ENCODE measurements at regions not wholly inside any gene's neighbourhood (a gene's known extent, or its start where the extent isn't known, plus 50 kb on each side); places are given as distances from the start of the nearest gene placed in this dataset.

- no peaks in the 10 kb centered on the region for H3K4me1 ChIP-seq (ENCODE audit: control insufficient read depth, insufficient read depth, low read length, poor library complexity, severe bottlenecking)
These were observed 467.2 kb downstream of the TCERG1L start for GRCh38 chr10:130844310-130844709.

DNA sequence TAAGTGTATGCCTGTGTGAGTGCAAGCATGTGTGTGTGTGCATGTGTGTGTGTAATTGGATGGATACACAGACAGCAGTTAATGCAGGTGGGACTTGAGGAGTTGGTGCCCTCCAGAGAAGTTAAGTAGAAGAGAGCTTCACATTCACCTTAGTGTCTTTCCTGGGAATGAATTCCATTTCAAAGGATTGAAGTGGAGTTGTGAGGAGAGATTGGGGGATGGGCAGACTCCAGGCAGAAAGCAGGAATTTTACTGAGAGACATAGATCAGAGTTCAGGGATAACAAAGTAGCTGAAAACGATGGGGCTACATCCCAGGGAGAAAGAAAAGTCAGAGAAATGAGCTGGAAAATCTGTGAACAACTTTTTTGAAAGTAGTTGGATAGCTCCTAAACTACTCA, 464.4 kb downstream of the TCERG1L start:
- Histone ChIP-seq H3K36me3 (ENCODE audit: control insufficient read depth, insufficient read depth, low read length) (no peaks in the 10 kb centered on the region), H3K27ac (ENCODE audit: insufficient read depth, low read length, poor library complexity, severe bottlenecking) (no peak overlapping the region), H3K4me3 (ENCODE audit: insufficient read depth, low read depth, low read length, poor library complexity, severe bottlenecking) (no peak overlapping the region), H3K4me1 (ENCODE audit: control insufficient read depth, insufficient read depth, low read length, poor library complexity, severe bottlenecking) (no peaks in the 10 kb centered on the region), H3K9me3 (ENCODE audit: control insufficient read depth, low read length) (no peaks in the 10 kb centered on the region), H3K27me3 (replicated peaks; ENCODE audit: control insufficient read depth, insufficient read depth, low read length, poor library complexity, severe bottlenecking) (no peaks in the 10 kb centered on the region)
- no peak for DNase-seq

More at GRCh38 chr10:130844310-130844709, 467.2 kb downstream of the TCERG1L start:
- Histone ChIP-seq H3K4me3 (ENCODE audit: insufficient read depth, low read depth, low read length, poor library complexity, severe bottlenecking) (no peak overlapping the region), H3K9me3 (ENCODE audit: control insufficient read depth, low read length) (no peaks in the 10 kb centered on the region), H3K36me3 (ENCODE audit: control insufficient read depth, insufficient read depth, low read length) (no peaks in the 10 kb centered on the region), H3K27ac (ENCODE audit: insufficient read depth, low read length, poor library complexity, severe bottlenecking) (no peak overlapping the region), H3K27me3 (replicated peaks; ENCODE audit: control insufficient read depth, insufficient read depth, low read length, poor library complexity, severe bottlenecking) (no peaks in the 10 kb centered on the region)
- no peak for DNase-seq

DNA sequence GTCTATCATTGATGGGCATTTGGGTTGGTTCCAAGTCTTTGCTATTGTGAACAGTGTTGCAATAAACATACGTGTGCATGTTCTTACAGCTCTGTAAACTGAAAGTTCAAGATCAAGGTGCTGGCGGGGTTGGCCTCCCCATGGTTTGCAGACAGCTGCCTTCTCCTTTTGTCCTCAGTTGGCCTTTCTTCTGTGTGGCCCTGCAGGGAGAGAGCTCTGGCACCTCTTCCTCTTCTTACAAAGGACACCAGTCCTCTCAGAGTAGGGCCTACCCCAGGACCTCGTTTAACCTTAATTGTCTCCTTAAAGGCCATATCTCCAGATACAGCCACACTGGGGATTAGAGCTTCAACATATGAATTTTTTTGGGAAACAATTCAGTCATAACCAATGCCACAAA, 462.7 kb downstream of the TCERG1L start:
- H3K4me1 ChIP-seq (ENCODE audit: control insufficient read depth, insufficient read depth, low read length, poor library complexity, severe bottlenecking): no peaks in the 10 kb centered on the region
- H3K27ac ChIP-seq (ENCODE audit: insufficient read depth, low read length, poor library complexity, severe bottlenecking): no peak overlapping the region
- no peaks in the 10 kb centered on the region for H3K36me3 ChIP-seq (ENCODE audit: control insufficient read depth, insufficient read depth, low read length)
- DNase-seq: no peak
- H3K9me3 ChIP-seq (ENCODE audit: control insufficient read depth, low read length): no peaks in the 10 kb centered on the region
- H3K27me3 ChIP-seq (replicated peaks; ENCODE audit: control insufficient read depth, insufficient read depth, low read length, poor library complexity, severe bottlenecking): no peaks in the 10 kb centered on the region
- H3K4me3 ChIP-seq (ENCODE audit: insufficient read depth, low read depth, low read length, poor library complexity, severe bottlenecking): no peak overlapping the region

DNA sequence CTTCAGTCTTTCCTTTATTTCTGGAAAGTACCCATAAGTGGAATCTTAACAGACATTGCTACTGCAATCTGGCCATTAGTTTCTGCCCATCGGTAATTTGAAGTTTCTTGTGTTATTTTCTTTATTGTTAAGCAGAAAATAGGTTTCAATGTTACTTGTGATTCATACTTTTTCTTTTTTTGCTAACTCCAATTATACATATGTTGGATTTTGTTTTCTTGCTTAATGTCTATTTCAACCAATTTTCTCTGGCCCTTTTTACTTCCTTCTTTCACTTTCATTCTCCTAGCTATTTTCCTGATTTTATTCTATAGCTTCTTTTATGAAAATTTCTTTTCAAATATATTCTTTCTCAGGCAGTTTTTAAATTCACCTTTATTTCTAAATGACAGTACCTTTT, 457.4 kb downstream of the TCERG1L start:
- no peak for DNase-seq
- Histone ChIP-seq H3K36me3 (ENCODE audit: control insufficient read depth, insufficient read depth, low read length) (no peaks in the 10 kb centered on the region), H3K27ac (ENCODE audit: insufficient read depth, low read length, poor library complexity, severe bottlenecking) (no peak overlapping the region), H3K4me1 (ENCODE audit: control insufficient read depth, insufficient read depth, low read length, poor library complexity, severe bottlenecking) (no peaks in the 10 kb centered on the region), H3K4me3 (ENCODE audit: insufficient read depth, low read depth, low read length, poor library complexity, severe bottlenecking) (no peak overlapping the region), H3K27me3 (replicated peaks; ENCODE audit: control insufficient read depth, insufficient read depth, low read length, poor library complexity, severe bottlenecking) (no peaks in the 10 kb centered on the region), H3K9me3 (ENCODE audit: control insufficient read depth, low read length) (no peaks in the 10 kb centered on the region)

DNA sequence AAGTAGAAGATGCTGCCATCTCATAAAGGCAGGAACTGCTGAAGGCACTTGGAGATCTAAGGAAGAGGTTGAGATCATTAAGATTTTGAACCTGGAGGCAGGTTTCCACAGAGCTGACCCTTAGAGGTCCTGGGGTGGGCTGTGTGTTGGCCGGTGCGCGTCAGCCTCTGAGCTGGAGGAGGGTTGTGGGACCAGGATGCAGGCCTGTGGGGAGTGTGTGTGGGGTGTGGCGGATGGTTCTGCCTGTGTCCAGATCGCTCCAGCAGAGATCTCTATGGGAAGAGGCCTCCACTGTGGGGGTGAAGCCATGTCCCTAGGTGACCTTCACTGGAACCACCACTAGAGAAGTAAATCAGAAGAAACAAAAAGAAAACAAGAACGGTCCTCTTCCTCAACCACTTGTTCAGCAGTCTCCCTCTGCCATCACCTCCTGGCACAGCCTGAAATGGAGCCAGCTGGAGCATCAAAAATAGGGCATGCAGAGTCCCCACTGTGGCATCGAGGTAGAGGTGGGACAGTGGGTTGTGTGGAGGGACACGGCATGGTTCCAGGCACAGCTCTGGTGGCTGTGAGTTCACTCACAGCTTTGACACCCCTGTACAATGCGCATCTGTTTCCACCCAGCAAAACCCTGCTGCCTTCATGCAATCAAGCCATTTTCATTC, 453.8 kb downstream of the TCERG1L start:
- no peaks in the 10 kb centered on the region for H3K36me3 ChIP-seq (ENCODE audit: control insufficient read depth, insufficient read depth, low read length)
- no peak for DNase-seq
- H3K4me3 ChIP-seq (ENCODE audit: insufficient read depth, low read depth, low read length, poor library complexity, severe bottlenecking): no peak overlapping the region
- H3K9me3 ChIP-seq (ENCODE audit: control insufficient read depth, low read length): no peaks in the 10 kb centered on the region
- H3K4me1 ChIP-seq (ENCODE audit: control insufficient read depth, insufficient read depth, low read length, poor library complexity, severe bottlenecking): no peaks in the 10 kb centered on the region
- no peaks in the 10 kb centered on the region for H3K27me3 ChIP-seq (replicated peaks; ENCODE audit: control insufficient read depth, insufficient read depth, low read length, poor library complexity, severe bottlenecking)
- H3K27ac ChIP-seq (ENCODE audit: insufficient read depth, low read length, poor library complexity, severe bottlenecking): no peak overlapping the region

GRCh38 chr10:130858626-130859025, 452.9 kb downstream of the TCERG1L start:
- H3K4me1 ChIP-seq (ENCODE audit: control insufficient read depth, insufficient read depth, low read length, poor library complexity, severe bottlenecking): no peaks in the 10 kb centered on the region
- H3K36me3 ChIP-seq (ENCODE audit: control insufficient read depth, insufficient read depth, low read length): no peaks in the 10 kb centered on the region
- H3K4me3 ChIP-seq (ENCODE audit: insufficient read depth, low read depth, low read length, poor library complexity, severe bottlenecking): no peak overlapping the region
- H3K9me3 ChIP-seq (ENCODE audit: control insufficient read depth, low read length): no peaks in the 10 kb centered on the region
- H3K27ac ChIP-seq (ENCODE audit: insufficient read depth, low read length, poor library complexity, severe bottlenecking): no peak overlapping the region
- H3K27me3 ChIP-seq (replicated peaks; ENCODE audit: control insufficient read depth, insufficient read depth, low read length, poor library complexity, severe bottlenecking): no peaks in the 10 kb centered on the region
- DNase-seq: no peak

- Histone ChIP-seq H3K9me3 (ENCODE audit: control insufficient read depth, low read length) (no peaks in the 10 kb centered on the region), H3K4me3 (ENCODE audit: insufficient read depth, low read depth, low read length, poor library complexity, severe bottlenecking) (no peak overlapping the region)
- no peak for DNase-seq
These were observed 452.1 kb downstream of the TCERG1L start for GRCh38 chr10:130859427-130859826.

DNA sequence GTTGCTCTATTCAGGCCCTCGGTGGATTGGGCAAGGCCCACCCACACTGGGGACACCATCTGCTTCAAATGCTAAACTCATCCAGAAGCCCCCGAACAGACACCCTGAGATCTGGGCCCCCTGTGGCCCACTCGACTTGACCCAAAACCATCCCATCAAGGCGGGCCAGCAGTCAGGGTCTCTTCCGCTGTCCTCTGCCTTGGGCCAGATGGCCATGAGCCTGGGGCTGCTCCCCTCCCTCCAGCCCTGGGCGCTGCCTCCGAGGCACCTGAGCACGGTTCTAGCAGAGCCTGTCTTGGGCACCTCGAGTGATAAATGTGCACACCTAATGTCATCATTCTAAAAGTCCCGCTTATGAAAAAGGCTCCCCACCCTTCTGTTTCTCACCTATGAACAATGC, 449.4 kb downstream of the TCERG1L start:
- Histone ChIP-seq H3K36me3 (ENCODE audit: control insufficient read depth, insufficient read depth, low read length) (no peaks in the 10 kb centered on the region), H3K27ac (ENCODE audit: insufficient read depth, low read length, poor library complexity, severe bottlenecking) (no peak overlapping the region), H3K9me3 (ENCODE audit: control insufficient read depth, low read length) (no peaks in the 10 kb centered on the region), H3K4me3 (ENCODE audit: insufficient read depth, low read depth, low read length, poor library complexity, severe bottlenecking) (no peak overlapping the region), H3K27me3 (replicated peaks; ENCODE audit: control insufficient read depth, insufficient read depth, low read length, poor library complexity, severe bottlenecking) (no peaks in the 10 kb centered on the region), H3K4me1 (ENCODE audit: control insufficient read depth, insufficient read depth, low read length, poor library complexity, severe bottlenecking) (no peaks in the 10 kb centered on the region)
- DNase-seq: no peak

More at GRCh38 chr10:130859427-130859826, 452.1 kb downstream of the TCERG1L start:
- Histone ChIP-seq H3K27ac (ENCODE audit: insufficient read depth, low read length, poor library complexity, severe bottlenecking) (no peak overlapping the region), H3K36me3 (ENCODE audit: control insufficient read depth, insufficient read depth, low read length) (no peaks in the 10 kb centered on the region), H3K4me1 (ENCODE audit: control insufficient read depth, insufficient read depth, low read length, poor library complexity, severe bottlenecking) (no peaks in the 10 kb centered on the region), H3K27me3 (replicated peaks; ENCODE audit: control insufficient read depth, insufficient read depth, low read length, poor library complexity, severe bottlenecking) (no peaks in the 10 kb centered on the region)

DNA sequence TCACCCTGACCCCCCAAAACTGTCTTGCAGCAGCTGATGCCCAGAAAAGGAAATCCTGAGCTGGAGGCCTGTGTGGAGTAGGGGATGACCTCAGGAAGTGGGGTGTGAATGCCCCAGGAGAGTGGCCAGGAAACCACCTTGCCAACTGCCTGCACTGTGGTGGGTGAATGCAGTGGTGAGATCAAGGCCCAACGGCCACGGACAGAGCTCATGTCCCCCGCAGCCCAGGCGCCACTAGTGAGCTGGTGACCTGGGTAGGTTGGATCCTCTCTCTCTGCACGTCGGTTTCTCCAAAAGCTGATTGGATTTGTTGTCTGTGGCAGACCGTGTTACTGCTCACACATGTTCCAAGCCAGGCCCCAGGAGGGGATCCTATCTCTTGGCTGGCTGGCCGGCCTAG, 448.9 kb downstream of the TCERG1L start:
- no peaks in the 10 kb centered on the region for H3K27me3 ChIP-seq (replicated peaks; ENCODE audit: control insufficient read depth, insufficient read depth, low read length, poor library complexity, severe bottlenecking)
- no peak for DNase-seq
- no peaks in the 10 kb centered on the region for H3K4me1 ChIP-seq (ENCODE audit: control insufficient read depth, insufficient read depth, low read length, poor library complexity, severe bottlenecking)
- no peaks in the 10 kb centered on the region for H3K36me3 ChIP-seq (ENCODE audit: control insufficient read depth, insufficient read depth, low read length)
- no peak overlapping the region for H3K27ac ChIP-seq (ENCODE audit: insufficient read depth, low read length, poor library complexity, severe bottlenecking)
- no peaks in the 10 kb centered on the region for H3K9me3 ChIP-seq (ENCODE audit: control insufficient read depth, low read length)
- H3K4me3 ChIP-seq (ENCODE audit: insufficient read depth, low read depth, low read length, poor library complexity, severe bottlenecking): no peak overlapping the region

- Histone ChIP-seq H3K9me3 (ENCODE audit: control insufficient read depth, low read length) (no peaks in the 10 kb centered on the region), H3K27me3 (replicated peaks; ENCODE audit: control insufficient read depth, insufficient read depth, low read length, poor library complexity, severe bottlenecking) (no peaks in the 10 kb centered on the region), H3K4me3 (ENCODE audit: insufficient read depth, low read depth, low read length, poor library complexity, severe bottlenecking) (no peak overlapping the region), H3K4me1 (ENCODE audit: control insufficient read depth, insufficient read depth, low read length, poor library complexity, severe bottlenecking) (no peaks in the 10 kb centered on the region), H3K36me3 (ENCODE audit: control insufficient read depth, insufficient read depth, low read length) (no peaks in the 10 kb centered on the region), H3K27ac (ENCODE audit: insufficient read depth, low read length, poor library complexity, severe bottlenecking) (no peak overlapping the region)
- no peak for DNase-seq
These were observed 448.5 kb downstream of the TCERG1L start for GRCh38 chr10:130863044-130863443.

Measured in effector memory CD4-positive, alpha-beta T cell (primary cell).